Activated T-helper 17 cell treated with anti-CD3 and anti-CD28 coated beads, Interleukin-2, amount 50 U/mL, for 72 hours (primary cell): ENCODE measurements at regions not wholly inside any gene's neighbourhood (a gene's known extent, or its start where the extent isn't known, plus 50 kb on each side); places are given as distances from the start of the nearest gene placed in this dataset.
A peak's percentile ranks its signal among the peaks of the same experiment; 100 is the strongest.
"Not testable (repeated sequence)": the region's sequence is repeated elsewhere in the genome, so short reads cannot be mapped to it uniquely, and the experiment has no call there.

Experiments
- ATAC-seq: fragments of 150-1000 bp; cut with Tn5 transposase; replicated peaks from 2 replicates; pipeline ENCODE4 v1.10.0; 2021; ENCODE audit warnings: mild to moderate bottlenecking, moderate library complexity
- H3K27ac Mint-ChIP-seq: one replicate; pipeline ENCODE4 v1.8.0; 2022; ENCODE audit warnings: mixed read lengths
- H3K27me3 Mint-ChIP-seq: one replicate; pipeline ENCODE4 v1.8.0; 2022; ENCODE audit warnings: mixed read lengths
- H3K36me3 Mint-ChIP-seq: one replicate; pipeline ENCODE4 v1.8.0; 2022; ENCODE audit warnings: low read depth, mild to moderate bottlenecking, mixed read lengths
- H3K4me1 Mint-ChIP-seq: one replicate; pipeline ENCODE4 v1.8.0; 2022; ENCODE audit warnings: mixed read lengths
- H3K4me3 Mint-ChIP-seq: one replicate; pipeline ENCODE4 v1.8.0; 2022; ENCODE audit warnings: mild to moderate bottlenecking, mixed read lengths
- H3K9me3 Mint-ChIP-seq: one replicate; pipeline ENCODE4 v1.8.0; 2022; ENCODE audit warnings: mixed read lengths

DNA sequence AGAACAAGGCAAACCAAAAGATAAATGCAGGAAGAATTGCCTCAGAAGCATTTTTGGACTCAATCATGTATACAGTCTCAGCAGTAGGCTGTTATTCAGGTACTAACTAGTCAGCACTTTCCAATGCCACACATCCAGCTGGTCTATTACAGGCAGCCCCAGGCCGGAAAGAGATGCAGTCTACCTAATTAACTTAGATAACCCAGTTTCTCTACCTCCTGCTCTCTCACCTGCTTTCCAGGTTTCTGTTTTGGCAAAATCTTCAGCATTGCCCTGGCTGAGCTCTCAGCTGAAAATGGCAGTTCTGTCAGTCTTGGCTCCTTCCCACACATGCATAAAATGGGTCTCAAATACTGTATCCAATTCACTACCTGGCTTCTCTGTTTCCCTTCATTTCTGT lies 101.3 kb upstream of the UFL1 start:
- Mint-ChIP-seq H3K27me3 (no peaks in the 10 kb centered on the region), H3K9me3 (peaks cover 6% of the 10 kb centered on the region), H3K27ac (no peak overlapping the region), H3K36me3 (no peaks in the 10 kb centered on the region), H3K4me3 (no peak overlapping the region), H3K4me1 (no peaks in the 10 kb centered on the region)
- ATAC-seq: no peak

DNA sequence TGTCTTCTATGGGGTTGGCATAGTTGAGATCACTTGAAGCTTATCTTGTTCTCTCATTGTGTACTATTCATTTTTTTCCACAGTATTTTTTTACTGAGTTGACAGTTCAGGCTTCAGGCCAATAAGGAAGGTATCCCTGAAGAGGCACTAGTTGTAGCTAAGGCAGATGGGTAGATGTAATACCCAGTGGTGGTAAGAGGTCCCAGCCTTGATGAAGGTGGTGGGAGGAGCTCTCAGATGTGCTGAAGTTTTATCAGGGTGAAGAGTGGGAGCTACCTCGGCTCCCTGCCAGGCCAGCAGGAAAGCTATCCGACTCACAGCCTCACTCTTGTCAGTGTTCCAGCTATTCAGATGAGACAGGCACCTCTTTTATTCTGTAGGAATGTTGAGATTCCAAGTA lies 87.7 kb upstream of the UFL1 start:
- Mint-ChIP-seq H3K4me3 (no peak overlapping the region), H3K4me1 (no peaks in the 10 kb centered on the region), H3K27me3 (peaks cover 9% of the 10 kb centered on the region), H3K9me3 (peaks cover 9% of the 10 kb centered on the region), H3K27ac (no peak overlapping the region), H3K36me3 (no peaks in the 10 kb centered on the region)
- no peak for ATAC-seq

DNA sequence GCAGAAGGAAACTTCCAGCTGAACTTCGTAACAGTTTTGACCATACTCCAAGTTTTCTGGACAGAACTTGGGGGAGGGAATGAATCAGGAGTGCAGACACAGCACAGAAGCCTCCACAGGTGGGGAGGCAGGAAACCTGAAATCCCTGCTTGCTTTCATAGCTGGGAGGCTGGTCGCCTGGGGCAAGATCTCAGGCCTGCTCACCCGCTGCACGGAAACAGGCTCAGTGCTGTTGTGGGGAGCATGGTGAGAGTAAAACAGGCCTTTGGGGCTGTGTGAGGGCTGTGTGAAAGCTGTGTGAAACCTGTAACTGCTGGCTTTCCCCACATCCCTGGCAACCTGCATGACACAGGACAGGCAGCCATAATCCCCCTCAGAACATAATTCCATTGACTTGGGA lies 85.2 kb upstream of the UFL1 start:
- no peak for ATAC-seq
- Mint-ChIP-seq H3K27ac (no peak overlapping the region), H3K4me3 (no peak overlapping the region), H3K27me3 (peaks cover 9% of the 10 kb centered on the region), H3K4me1 (no peaks in the 10 kb centered on the region), H3K36me3 (no peaks in the 10 kb centered on the region), H3K9me3 (peaks cover 10% of the 10 kb centered on the region)

DNA sequence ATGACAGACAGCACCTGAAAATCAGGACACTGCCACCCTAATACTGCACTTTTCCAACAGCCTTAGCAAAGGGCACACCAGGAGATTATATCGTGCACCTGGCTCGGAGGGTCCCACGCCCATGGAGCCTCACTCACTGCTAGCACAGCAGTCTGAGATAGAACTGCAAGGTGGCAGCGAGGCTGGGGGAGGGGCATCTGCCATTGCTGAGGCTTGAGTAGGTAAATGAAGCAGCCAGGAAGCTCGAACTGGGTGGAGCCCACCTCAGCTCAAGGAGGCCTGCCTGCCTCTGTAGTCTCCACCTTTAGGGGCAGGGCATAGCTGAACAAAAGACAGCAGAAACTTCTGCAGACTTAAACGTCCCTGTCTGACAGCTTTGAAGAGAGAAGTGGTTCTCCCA lies 84.4 kb upstream of the UFL1 start:
- not testable (repeated sequence) for H3K4me3 Mint-ChIP-seq, H3K4me1 Mint-ChIP-seq, H3K9me3 Mint-ChIP-seq, ATAC-seq, H3K36me3 Mint-ChIP-seq, H3K27ac Mint-ChIP-seq, H3K27me3 Mint-ChIP-seq

DNA sequence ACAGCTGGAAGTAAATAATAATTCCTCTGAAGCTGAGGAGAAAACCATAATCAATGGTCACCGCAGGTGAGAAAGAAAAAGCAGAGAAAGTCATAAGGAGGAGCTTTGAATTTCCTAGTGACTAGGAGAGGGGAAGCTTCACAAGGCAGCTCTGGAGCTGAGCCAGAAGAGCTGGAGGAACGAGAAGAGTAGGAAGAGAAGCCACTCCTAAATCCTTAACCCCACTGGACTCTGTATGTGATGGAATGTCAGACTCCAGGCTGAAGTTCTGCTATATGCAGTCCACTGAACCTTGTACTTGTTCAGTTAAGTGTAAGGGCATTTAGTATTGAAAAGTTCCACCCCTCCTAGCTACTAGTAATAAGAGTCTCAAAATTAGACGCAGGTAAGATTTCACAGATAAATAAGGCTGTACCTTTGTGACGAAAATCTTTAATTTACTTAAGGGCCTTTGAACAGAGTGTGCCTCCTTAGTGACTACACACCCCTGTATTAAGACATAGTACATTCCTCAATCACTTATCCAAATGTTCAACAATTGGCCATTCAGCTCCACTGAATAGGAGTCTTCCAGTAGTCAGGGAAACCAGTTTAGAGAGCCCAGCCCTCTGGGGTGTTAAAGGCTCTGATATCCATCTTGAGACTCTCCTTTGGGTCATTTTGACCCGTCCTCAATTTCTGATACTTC lies 71.4 kb upstream of the UFL1 start:
- H3K36me3 Mint-ChIP-seq: no peaks in the 10 kb centered on the region
- H3K9me3 Mint-ChIP-seq: peaks cover 4% of the 10 kb centered on the region
- ATAC-seq: no peak
- no peak overlapping the region for H3K4me3 Mint-ChIP-seq
- H3K27ac Mint-ChIP-seq: no peak overlapping the region
- no peaks in the 10 kb centered on the region for H3K27me3 Mint-ChIP-seq
- H3K4me1 Mint-ChIP-seq: no peaks in the 10 kb centered on the region

DNA sequence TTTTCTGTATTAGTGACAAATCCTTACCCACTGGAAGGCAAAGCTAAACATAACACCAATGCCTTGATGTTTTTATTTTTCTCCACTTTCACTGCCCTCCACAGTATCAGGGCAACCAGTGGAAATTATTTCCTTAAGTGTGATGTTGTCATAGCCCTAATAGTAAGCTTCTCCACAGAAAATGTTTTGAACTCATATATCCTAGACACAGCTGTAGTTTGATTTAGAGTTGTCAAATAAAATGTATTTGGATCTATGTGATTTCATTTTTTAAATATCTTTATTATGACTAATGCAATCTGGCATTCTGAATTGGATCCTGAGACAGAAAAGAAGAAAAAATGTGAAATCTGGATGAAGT lies 70.9 kb upstream of the UFL1 start:
- H3K4me3 Mint-ChIP-seq: no peak overlapping the region
- no peak overlapping the region for H3K27ac Mint-ChIP-seq
- no peak for ATAC-seq
- H3K27me3 Mint-ChIP-seq: no peaks in the 10 kb centered on the region
- H3K9me3 Mint-ChIP-seq: peaks cover 1% of the 10 kb centered on the region
- H3K4me1 Mint-ChIP-seq: no peaks in the 10 kb centered on the region
- H3K36me3 Mint-ChIP-seq: no peaks in the 10 kb centered on the region

DNA sequence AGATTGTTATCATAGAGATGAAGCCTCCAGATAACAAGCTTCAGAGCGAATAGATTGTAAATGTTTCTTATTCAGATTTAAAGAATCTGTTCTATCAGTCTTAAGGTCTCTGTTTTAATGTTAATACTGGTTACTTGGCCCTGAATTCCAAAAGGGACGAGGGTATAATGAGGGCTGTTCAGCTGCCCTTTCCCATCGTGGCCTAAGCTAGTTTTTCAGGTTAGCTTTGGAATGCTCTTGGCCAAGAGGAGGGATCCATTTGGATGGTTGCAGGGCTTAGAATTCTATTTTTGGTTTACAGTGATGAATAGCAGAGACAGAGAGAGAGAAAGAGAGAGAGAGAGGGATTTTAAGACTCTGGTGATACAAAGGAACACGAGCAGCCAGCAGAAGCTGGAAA lies 62.8 kb upstream of the UFL1 start:
- H3K4me1 Mint-ChIP-seq: no peaks in the 10 kb centered on the region
- no peak for ATAC-seq
- no peaks in the 10 kb centered on the region for H3K27me3 Mint-ChIP-seq
- no peaks in the 10 kb centered on the region for H3K9me3 Mint-ChIP-seq
- no peaks in the 10 kb centered on the region for H3K36me3 Mint-ChIP-seq
- H3K27ac Mint-ChIP-seq: no peak overlapping the region
- no peak overlapping the region for H3K4me3 Mint-ChIP-seq

DNA sequence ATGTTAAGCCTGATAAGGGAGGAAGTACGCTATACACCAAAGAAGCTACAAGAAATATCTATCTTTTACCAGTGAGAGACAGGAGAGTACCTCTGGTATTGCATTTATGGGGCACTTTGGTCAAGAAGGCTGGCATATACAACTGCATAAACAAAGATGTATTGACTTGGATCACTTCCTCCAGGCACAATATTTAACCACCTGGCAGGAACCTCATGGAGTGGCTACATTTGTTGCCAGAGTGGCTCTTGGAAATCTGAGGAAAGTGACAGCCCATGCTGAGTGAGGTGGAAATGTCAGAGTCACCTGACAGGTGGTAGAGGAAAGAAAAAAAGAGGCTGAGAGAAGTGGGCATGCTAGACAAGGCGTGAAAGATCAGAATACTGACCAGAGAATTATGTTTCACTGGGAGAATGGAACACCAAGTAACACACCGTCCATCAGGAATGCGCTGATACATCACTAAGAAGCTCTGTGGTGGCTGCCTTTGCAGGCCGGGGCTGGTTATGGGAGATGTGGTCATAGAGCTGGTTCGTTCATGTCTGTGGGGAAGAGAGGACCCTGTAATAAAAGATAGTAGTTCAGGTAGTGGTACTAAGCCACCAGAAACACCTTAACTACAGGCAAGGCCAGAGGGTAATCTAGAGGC lies 61.4 kb upstream of the UFL1 start:
- Mint-ChIP-seq H3K36me3 (no peaks in the 10 kb centered on the region), H3K27me3 (no peaks in the 10 kb centered on the region), H3K4me3 (no peak overlapping the region), H3K4me1 (no peaks in the 10 kb centered on the region), H3K9me3 (no peaks in the 10 kb centered on the region), H3K27ac (no peak overlapping the region)
- ATAC-seq: no peak

DNA sequence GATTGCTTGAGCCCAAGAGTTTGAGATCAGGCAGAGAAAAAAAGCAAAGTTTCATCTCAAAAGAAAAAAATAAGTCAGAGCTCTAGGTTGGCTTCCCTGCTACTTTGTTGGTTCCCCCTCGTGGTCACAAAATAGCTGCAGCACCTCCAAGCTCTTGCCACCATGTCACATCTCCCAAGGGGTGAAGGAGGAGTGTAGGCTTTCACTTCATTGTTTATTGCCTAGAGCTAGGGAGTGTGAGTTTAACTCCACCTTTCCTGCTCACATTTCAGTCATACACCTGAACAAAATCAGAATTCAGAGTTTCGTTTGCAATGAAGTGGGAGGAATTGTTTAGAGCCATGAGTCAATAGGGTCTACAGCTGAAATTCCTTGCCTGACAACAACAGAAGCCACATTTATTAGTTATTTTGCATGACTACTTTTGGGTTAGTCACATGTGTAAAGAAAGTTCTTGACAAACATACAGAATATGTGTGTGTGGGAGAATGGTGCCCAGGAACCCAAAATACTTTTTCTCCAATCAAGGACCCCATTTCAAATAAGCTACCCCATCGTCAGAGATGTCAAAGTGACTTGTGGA lies 56.2 kb upstream of the UFL1 start:
- no peaks in the 10 kb centered on the region for H3K4me1 Mint-ChIP-seq
- ATAC-seq: peak; percentile 64
- no peaks in the 10 kb centered on the region for H3K36me3 Mint-ChIP-seq
- no peak overlapping the region for H3K27ac Mint-ChIP-seq
- H3K9me3 Mint-ChIP-seq: no peaks in the 10 kb centered on the region
- no peak overlapping the region for H3K4me3 Mint-ChIP-seq
- no peaks in the 10 kb centered on the region for H3K27me3 Mint-ChIP-seq

DNA sequence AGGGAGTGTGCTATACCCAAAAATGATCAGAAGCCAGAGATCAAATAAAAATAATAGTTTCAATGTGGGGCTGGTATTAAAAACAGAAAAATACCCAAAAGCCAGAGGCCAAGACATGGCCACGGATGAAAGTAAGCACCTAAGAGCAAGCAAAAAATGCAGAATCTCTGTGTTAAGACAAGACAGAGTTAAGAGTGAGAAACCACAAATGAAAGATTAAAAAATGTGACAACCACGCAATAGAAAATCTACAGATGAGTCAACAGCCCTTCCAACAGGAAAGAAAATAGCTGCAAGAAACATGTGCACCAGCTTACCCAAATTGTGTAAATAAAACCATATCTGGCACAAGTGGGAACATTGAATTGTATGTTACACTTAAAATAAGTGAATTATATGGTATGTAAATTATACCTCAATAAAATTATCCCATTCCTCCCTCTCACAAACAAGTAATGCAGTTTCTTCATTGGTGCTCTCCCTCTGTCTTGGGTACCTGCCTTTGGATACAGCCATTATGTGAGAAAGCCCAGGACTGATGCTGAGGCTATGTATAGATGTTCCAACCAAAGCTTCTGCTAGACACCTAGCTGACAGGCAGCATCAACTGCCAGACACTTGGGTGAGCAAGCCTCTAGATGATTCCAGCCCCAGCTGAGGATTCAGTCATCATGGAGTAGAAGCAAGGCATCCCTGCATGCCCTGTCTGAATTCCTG lies 55.3 kb upstream of the UFL1 start:
- H3K27ac Mint-ChIP-seq: no peak overlapping the region
- H3K4me1 Mint-ChIP-seq: no peaks in the 10 kb centered on the region

DNA sequence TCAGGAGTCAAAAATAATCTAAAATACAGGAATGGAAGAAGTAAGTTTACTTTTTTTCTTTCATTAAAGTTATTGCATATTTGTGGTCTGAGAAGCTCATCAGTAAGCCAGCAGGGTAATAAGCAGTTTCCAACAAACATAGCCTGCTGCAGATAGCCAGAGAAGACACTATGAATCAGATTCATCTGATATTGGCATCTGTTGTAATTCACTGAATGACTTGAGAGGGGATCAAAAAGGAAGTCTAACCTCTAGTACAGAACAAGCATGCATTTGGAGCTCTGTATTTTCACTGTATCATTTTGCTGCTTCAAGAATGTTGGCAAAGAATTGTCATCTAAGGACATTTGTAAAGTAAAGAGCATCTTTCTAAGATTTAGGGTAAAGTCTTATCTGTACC lies 53.8 kb upstream of the UFL1 start:
- H3K4me1 Mint-ChIP-seq: no peaks in the 10 kb centered on the region
- no peak overlapping the region for H3K27ac Mint-ChIP-seq
- no peaks in the 10 kb centered on the region for H3K36me3 Mint-ChIP-seq
- no peak for ATAC-seq
- no peak overlapping the region for H3K4me3 Mint-ChIP-seq
- H3K27me3 Mint-ChIP-seq: no peaks in the 10 kb centered on the region
- H3K9me3 Mint-ChIP-seq: no peaks in the 10 kb centered on the region

More for the DNA sequence above, 55.3 kb upstream of the UFL1 start:
- ATAC-seq: peak; percentile 75
- H3K4me3 Mint-ChIP-seq: no peak overlapping the region
- no peaks in the 10 kb centered on the region for H3K9me3 Mint-ChIP-seq
- no peaks in the 10 kb centered on the region for H3K36me3 Mint-ChIP-seq
- no peaks in the 10 kb centered on the region for H3K27me3 Mint-ChIP-seq

DNA sequence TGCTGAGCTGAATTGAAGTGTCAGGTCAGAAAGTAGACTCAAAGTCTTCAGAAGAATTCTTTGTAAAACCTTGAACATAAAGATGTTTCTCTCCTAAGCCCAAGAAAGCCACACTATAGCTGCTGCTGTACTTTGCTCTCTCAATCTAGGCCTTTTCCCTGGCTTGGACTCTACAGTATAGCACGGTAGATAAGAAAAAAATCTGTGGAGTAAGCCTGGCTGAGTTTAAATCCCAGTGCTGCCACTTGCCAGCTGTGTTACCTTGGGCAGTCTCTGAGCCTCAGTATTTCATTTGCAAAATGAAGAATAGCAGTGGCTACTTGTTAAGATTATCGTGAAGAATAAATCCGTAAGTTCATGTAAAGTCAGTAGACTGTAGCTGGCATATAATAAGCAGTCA lies 53.3 kb upstream of the UFL1 start:
- Mint-ChIP-seq H3K36me3 (no peaks in the 10 kb centered on the region), H3K9me3 (no peaks in the 10 kb centered on the region), H3K27ac (no peak overlapping the region), H3K27me3 (no peaks in the 10 kb centered on the region), H3K4me3 (no peak overlapping the region), H3K4me1 (no peaks in the 10 kb centered on the region)
- ATAC-seq: no peak

DNA sequence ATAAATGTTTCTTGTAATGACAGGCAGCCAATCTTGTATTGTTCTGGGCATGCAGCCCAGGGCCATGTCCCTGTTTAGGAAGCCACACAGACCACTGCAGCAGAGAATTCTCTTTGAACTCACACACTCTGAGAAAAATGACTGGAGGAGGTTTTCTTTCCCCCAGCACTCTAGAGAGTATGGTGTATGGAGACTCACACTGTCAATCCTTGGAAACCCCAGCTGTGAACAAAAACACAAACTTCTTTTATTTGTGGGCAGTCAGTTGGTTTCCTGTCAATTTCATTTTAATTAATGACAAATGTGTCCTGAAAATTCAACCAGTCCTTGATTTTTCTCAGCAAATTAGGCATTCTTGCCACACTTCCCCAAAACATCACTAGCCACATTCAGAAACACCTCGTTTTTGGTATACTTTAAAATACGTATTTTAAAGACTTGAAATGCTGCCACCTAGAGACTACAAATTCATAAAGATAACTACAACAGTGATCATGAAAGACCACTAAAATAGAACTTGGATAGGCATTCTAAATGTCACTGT lies 52.9 kb upstream of the UFL1 start:
- Mint-ChIP-seq H3K27ac (no peak overlapping the region), H3K36me3 (no peaks in the 10 kb centered on the region), H3K27me3 (no peaks in the 10 kb centered on the region), H3K4me3 (no peak overlapping the region), H3K4me1 (no peaks in the 10 kb centered on the region), H3K9me3 (no peaks in the 10 kb centered on the region)
- no peak for ATAC-seq

DNA sequence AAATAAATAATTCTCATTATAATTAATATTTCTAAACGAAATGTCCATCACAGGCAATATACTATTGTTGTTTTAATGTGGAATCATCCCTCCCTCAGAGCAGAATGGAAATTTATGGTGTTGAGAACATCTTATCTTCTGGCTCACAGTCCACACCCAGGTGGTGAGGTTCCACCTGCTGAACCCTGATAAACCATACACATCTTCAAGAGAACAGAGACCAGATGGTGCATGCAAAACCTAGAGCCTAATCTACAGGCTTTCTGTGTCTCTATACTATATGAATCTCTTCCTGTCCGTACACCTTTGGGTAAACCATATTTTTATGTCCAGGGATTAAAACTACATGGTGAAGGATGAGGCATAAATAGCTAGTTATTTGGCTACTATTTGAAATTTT lies 52.3 kb upstream of the UFL1 start:
- Mint-ChIP-seq H3K27me3 (no peaks in the 10 kb centered on the region), H3K4me1 (no peaks in the 10 kb centered on the region), H3K36me3 (no peaks in the 10 kb centered on the region), H3K27ac (no peak overlapping the region), H3K4me3 (no peak overlapping the region), H3K9me3 (no peaks in the 10 kb centered on the region)
- no peak for ATAC-seq

DNA sequence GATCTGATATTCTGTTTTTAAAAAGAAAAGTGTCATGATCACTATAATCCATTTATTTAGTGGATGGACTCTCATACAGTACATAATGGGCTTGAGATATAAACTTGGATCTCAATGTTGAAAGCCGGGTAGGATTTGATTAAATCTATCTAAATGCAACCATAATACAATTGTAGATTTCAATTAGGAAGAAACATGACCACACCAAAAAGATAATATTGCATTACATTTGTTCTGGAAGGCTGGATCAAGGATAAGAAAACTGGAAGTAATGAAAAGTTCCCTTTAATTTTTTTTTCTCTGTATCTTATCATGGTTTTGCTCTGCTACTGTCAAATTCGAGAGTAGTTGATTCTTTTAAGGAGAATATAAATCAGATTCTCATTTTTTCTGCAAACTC lies 51.3 kb upstream of the UFL1 start:
- H3K36me3 Mint-ChIP-seq: no peaks in the 10 kb centered on the region
- no peak for ATAC-seq
- H3K4me3 Mint-ChIP-seq: no peak overlapping the region
- H3K27me3 Mint-ChIP-seq: no peaks in the 10 kb centered on the region
- H3K9me3 Mint-ChIP-seq: peaks cover 5% of the 10 kb centered on the region
- H3K4me1 Mint-ChIP-seq: no peaks in the 10 kb centered on the region
- H3K27ac Mint-ChIP-seq: no peak overlapping the region
